GM18519 (cell line): ENCODE measurements at regions not wholly inside any gene's neighbourhood (a gene's known extent, or its start where the extent isn't known, plus 50 kb on each side); places are given as distances from the start of the nearest gene placed in this dataset.
"Not testable (repeated sequence)": the region's sequence is repeated elsewhere in the genome, so short reads cannot be mapped to it uniquely, and the experiment has no call there.

Experiments
- ATAC-seq: cut with Tn5 transposase; IDR thresholded peaks from one replicate; pipeline ENCODE4 v1.9.1; 2021; ENCODE audit warnings: mild to moderate bottlenecking, moderate library complexity; ENCODE audit not compliant: unreplicated experiment, low FRiP score

- ATAC-seq: no peak
Measured at GRCh38 chr3:6439824-6440223, 421.1 kb upstream of the GRM7 start.

DNA sequence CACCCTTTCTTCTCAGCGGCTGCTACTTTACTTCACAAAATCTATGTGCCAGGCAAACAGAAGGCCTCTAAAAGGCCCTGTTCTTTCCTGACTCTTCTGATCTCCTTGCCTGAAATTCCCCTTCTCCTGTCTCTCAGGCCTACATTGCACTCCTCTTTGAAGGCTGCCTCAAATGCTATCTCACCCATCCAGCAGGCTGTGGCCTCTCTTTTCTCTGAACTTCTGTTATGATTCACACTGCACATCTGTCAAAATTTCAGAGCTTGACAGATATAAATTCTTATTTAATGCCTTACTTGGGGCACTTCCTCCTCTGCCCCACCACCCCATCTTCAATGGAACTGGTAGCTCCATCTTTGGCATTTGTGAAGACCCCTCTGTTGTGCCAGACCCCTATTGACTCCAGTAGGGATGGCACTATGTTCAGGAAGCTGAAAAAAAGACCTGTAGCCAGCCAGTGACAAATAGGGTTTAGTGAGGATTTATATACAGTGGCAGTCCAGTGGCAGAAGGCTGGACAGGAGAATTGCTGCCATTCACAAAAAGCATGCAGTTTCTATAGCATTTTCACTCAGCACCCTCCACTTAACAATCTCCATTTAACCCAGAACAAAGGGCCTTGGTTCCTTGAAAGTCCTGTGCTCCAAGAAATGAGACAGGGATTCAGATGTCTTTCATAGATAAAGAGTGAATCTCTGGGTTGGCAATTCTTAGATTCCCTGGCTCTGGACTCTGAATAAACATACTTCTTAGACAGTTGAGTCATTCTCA is 415.8 kb upstream of the GRM7 start:
- no peak for ATAC-seq

DNA sequence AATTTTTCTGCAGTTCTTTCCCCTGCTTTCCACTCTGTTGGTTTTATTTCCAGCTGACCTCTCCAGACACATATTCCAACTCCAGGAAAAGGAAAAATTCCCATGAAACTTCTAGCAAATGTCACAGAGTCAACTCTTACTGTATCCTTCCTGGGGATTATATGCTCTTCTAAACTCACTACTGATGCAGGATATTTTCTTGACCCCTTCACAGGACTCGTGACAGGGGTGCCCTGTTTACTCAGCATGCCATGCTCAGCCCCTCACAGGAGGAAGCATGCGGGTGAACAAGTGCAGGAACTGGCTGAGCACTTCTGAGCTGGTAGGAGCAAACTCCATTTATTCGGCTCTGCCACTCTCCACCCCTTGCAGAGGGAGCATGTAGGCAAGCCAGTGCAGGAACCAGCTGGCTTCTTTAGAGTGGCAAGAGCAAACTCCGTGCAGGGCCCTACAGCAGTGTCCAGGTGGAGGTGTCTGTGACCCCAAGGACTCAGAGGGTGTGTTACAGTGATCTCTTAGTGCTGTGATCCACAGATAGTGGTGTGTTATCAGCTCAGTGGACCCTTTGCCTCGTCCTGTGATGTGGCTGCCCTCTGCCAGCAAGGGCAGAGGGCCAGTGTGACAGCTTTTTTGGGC is 413.6 kb upstream of the GRM7 start:
- ATAC-seq: no peak

DNA sequence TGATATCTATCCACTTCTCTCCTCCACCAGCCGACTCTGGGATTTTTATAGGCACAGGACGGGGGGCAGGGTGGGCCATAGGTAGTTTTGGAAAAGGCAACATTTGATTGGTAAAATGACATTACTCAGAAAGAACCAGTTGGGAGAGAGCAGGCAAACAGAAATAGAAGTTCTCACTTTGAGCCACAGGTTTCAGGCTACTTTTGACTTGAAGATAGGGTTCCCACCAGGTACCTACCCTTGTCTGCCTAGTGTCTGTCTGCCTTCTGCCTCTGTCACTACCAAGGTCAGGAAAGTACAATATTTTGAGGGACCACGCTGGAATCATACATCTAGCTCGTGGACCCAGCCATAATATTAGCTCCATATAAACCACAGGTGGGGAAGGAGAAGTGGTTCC is 412.9 kb upstream of the GRM7 start:
- no peak for ATAC-seq

DNA sequence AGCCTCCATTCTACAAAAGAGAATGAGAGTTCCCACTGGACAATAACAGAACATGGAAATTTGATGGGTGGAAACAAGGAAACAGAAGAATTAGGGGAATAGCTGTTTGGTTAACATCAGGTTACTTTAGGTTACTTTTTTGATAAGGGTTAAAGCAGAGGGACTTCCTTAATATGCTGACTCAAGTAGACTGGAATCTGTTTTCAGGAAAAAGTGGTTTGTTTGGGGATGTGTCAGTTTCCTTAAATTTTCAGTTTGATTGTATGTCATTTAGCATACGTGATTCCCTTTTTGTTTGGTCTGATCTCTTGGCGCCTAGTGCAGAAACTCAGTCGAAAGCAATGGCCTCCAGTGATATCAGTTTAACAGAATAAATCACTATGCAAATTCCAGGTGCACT is 411.8 kb upstream of the GRM7 start:
- ATAC-seq: no peak

DNA sequence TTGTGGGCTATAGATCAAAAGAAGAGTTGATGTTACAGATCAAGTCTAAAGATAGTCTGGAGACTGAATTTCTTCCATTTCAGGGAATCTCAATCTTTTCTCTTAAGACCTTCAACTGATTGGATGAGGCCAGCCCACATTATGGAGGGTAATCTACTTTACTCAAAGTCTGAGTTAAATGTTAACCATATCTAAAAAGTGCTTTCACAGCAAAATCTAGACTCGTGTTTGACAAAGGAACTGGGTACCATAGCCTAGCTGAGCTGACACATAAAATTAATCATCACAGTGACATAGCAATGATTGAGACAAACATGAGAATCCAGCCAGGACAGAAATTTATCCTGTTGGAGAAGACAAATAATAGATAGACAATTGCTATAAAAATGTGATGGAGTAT is 407.9 kb upstream of the GRM7 start:
- no peak for ATAC-seq

- no peak for ATAC-seq
Measured at GRCh38 chr3:6455031-6455430, 405.9 kb upstream of the GRM7 start.

DNA sequence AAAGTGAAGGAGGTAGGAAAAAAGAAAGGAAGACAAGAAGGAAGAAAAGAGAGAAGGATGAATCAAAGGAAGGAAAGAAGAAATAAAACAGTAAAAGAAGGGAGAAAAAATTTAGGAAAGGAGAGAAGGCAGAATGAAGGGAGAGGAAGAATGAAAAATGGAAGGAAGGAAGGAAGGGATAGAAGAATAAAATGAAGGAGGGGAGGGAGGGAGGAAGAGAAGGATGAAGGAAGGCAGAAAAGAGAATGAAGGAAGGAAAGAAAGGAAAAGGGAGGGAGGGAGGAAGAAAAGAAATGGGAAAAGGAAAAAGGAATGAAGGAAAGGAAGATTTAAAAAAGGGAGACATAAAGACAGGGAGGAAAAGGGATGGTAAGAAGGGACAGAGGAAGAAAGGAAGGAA is 393.7 kb upstream of the GRM7 start:
- ATAC-seq: no peak

DNA sequence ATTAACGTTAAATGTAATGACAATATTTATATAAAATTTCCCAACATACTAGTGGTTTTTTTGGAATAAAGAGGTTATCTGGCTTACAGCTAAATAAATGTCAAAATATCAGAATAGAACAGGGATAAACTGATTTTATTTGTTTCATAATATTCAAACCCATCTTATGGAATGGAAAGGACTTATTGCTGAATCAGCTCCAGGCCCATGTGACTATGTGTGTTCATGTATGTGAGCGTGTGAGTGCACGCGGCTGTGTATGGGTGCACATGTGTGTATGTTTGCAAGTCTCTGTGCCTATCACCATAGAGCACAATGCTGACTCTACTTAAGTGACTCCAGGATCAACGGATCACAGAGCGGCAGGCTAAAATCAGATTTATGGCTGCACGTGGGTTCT is 392.3 kb upstream of the GRM7 start:
- no peak for ATAC-seq

DNA sequence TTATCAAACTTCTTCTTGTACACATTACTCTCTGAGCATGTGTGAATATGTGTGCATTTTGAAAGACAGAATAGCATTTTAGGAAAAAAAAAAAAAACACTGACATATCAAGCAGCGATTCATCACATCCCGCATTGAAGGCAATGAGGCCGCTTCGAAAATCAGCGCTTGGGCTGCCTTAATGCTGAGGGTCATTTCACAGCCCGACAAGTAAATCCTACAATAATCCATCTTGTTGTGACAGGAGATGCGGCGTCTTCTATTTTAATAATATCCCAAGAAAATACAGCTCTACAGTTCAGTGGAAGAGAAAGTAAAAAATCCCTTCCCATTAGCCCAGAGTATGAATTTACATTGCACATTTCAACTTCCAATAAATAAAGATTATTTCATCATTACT is 389.2 kb upstream of the GRM7 start:
- no peak for ATAC-seq

DNA sequence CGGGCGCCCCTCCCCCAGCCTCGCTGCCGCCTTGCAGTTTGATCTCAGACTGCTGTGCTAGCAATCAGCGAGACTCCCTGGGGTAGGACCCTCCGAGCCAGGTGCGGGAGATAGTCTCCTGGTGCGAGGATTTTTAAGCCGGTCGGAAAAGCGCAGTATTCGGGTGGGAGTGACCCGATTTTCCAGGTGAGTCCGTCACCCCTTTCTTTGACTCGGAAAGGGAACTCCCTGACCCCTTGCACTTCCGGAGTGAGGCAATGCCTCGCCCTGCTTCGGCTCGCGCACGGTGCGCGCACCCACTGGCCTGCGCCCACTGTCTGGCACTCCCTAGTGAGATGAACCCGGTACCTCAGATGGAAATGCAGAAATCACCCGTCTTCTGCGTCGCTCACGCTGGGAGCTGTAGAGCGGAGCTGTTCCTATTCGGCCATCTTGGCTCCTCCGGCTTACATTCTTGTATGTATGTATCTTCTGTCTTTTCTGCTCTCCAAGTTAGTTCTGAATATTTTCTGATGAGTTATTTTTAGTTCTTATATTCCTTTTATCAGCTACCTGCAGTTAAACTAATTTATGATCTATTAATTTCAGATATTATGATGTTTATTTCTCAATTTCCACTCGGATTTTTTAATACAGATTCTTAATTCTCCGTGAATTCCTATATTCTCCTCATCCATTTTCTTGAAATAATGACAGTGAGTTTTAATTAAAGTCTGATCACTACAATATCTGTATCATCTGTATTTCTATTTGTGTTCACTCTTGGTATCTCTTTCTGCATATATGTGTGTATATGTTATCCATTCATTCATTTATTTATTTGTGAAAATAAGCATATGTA is 370.2 kb upstream of the GRM7 start:
- not testable (repeated sequence) for ATAC-seq

DNA sequence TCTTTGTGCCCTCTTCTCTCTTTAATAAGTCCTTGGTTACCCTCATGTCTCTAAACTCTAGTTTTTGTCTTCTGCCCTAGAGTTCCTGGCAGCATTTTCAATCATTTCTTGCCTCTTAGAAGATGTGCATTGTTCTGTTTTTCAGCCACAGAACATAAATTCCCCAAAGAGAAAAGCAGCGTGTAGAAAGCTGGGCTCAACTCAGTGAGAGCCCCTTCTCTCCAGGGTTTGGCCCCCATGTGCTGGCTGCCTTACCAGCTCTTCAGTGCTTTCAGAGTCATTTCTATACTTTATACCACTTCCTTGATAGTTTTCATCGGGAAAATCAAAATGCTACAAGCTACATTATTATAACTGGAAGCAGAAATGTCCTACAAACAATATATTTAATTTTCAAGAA is 369.1 kb upstream of the GRM7 start:
- no peak for ATAC-seq

DNA sequence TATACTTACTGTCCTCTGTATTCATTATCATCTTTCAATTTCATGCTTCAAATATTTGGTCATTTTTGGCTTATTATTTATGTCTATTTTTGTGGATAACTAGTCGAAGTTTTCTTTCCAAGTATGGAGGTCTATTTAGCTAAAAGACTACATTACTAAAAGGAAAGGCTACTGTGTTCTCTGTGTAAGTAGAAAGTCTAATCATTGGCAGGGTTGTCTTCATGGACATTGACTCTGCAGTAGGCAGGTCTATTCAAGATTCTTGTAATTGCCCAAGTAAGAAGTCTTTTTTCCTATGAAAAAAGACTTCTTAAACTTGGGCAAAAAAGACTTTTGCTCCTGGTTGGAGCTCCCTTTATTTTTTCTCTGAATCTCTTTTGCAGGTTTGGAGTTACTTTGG is 368.6 kb upstream of the GRM7 start:
- no peak for ATAC-seq

DNA sequence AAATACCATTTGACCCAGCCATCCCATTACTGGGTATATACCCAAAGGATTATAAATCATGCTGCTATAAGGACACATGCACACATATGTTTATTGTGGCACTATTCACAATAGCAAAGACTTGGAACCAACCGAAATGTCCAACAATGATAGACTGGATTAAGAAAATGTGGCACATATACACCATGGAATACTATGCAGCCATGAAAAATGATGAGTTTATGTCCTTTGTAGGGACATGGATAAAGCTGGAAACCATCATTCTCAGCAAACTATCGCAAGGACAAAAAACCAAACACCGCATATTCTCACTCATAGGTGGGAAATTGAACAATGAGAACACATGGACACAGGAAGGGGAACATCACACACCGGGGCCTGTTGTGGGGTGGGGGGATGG is 362.0 kb upstream of the GRM7 start:
- not testable (repeated sequence) for ATAC-seq

GRCh38 chr3:6504347-6504746 is 356.6 kb upstream of the GRM7 start:
- no peak for ATAC-seq

DNA sequence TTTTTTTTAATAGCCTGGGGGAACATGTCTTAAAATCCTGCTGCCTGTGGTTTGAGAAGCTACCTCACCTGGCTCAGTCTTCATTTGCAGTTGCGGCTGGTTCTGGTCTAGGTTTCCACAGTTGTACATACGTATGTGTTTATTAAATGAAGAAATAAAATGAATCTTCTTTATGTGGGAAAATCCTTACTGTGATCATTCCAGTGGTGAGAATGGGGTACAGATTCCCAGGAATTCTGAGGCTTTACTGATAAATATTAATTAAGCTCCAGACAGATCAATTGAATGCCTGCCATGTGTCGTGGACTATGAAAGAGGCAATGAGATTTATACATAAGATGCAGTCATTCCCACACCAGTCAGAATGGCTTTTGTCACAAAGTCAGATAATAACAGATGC is 356.1 kb upstream of the GRM7 start:
- ATAC-seq: no peak

DNA sequence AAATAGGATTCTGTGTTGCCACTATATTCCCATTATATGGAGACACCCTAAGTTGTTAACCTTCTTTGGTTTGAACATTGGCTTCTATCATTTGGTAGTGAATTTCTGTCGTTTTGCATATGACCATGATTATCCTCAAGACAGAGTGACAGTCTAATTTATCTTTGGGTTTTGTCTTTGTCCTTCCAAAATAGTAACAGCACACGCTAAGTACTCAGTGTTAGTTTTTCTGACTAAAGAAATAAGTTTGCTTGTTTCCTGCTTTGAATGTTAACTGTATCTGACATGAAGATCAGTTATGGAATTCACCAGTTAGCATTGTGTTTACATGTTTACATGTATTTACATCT is 352.5 kb upstream of the GRM7 start:
- ATAC-seq: no peak

- ATAC-seq: no peak
Measured at GRCh38 chr3:6509576-6509975, 351.3 kb upstream of the GRM7 start.

DNA sequence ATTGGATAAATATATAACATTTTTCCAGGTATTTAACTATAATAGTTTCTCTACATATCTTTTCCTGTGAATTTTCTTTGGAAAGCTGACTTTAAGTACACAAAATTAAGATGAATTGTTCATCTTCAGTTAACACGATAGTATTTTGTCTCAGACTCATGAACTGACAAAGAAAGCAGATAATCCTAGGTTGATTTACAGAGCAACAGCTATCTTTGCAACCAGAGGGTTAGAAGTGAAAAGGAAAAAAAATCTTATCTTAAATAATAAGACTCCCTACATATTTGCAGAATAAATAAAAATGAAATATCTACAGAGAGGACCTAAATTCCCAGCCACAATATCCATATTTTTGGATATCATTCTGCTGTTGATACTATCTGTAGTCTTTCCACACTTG is 350.2 kb upstream of the GRM7 start:
- ATAC-seq: no peak

GRCh38 chr3:6512172-6512800 is 348.6 kb upstream of the GRM7 start:
- ATAC-seq: no peak

DNA sequence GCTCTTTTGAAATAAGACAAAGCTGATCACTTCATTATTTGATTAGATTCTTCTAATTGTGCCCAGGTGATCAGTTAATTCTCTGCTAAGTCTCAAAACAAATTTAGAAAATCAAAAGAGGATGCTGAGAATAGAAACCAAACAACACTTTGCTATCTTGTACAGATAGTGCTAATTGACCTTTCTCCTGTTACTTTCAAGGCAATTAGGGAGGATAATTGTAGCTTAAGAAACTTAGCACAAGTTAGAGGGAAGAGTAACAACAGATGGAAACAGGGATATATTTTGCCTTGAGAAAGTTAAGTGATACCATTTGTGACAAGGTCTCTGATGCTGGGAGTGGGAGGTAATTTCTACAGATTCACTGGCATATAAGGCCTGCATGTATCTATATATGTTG is 344.8 kb upstream of the GRM7 start:
- ATAC-seq: no peak
